G401.6 (cell line): ENCODE measurements at regions not wholly inside any gene's neighbourhood (a gene's known extent, or its start where the extent isn't known, plus 50 kb on each side); places are given as distances from the start of the nearest gene placed in this dataset.

ENCODE experiments used
- FAIRE-seq: peaks from 2 replicates; lab custom pipeline; 2012; peaks lifted over from hg19 to GRCh38; lab: Jason Lieb, UNC

- no peak for FAIRE-seq
Measured at GRCh38 chr3:159937561-159938166, 51.0 kb upstream of the IL12A start.

GRCh38 chr3:159938714-159939113, 49.9 kb upstream of the IL12A start:
- FAIRE-seq = no peak
